ENCODE measurements at regions not wholly inside any gene's neighbourhood (a gene's known extent, or its start where the extent isn't known, plus 50 kb on each side); places are given as distances from the start of the nearest gene placed in this dataset.

GRCh38 chr13:106372199-106373155 is 163.0 kb downstream of the EFNB2 start:
- no peak for TF ChIP-seq CEBPB (IDR thresholded peaks at IDR 0.05)
- TF ChIP-seq EP300 (IDR thresholded peaks at IDR 0.05; ENCODE audit: borderline replicate concordance), result no peak
- TF ChIP-seq FOXM1 (IDR thresholded peaks at IDR 0.05; ENCODE audit: borderline replicate concordance, low read depth), result no peak
- TF ChIP-seq TEAD4 (IDR thresholded peaks at IDR 0.05), result no peak
- TF ChIP-seq YY1 (IDR thresholded peaks at IDR 0.05; ENCODE audit: low read depth), result no peak
- TF ChIP-seq RAD21 (IDR thresholded peaks at IDR 0.05; ENCODE audit: low read depth), result no peak
- TF ChIP-seq ZBTB7A (IDR thresholded peaks at IDR 0.05; ENCODE audit: low read depth), result no peak
- no peak for TF ChIP-seq TCF12 (IDR thresholded peaks at IDR 0.05; ENCODE audit: low read depth)
- no peak for TF ChIP-seq MAX (IDR thresholded peaks at IDR 0.05)
- TF ChIP-seq REST (IDR thresholded peaks at IDR 0.05; ENCODE audit: low read depth), result no peak
- TF ChIP-seq EGR1 (IDR thresholded peaks at IDR 0.05), result no peak
- TF ChIP-seq USF1 (IDR thresholded peaks at IDR 0.05), result no peak
- no peak for TF ChIP-seq CREB1 (IDR thresholded peaks at IDR 0.05; ENCODE audit: low read depth)
- TF ChIP-seq TAF1 (IDR thresholded peaks at IDR 0.05; ENCODE audit: low read depth), result no peak

GRCh38 chr13:106371024-106371423 is 164.4 kb downstream of the EFNB2 start:
- TF ChIP-seq USF1 (IDR thresholded peaks at IDR 0.05), result no peak
- TF ChIP-seq CEBPB (IDR thresholded peaks at IDR 0.05), result no peak
- no peak for TF ChIP-seq YY1 (IDR thresholded peaks at IDR 0.05; ENCODE audit: low read depth)

GRCh38 chr13:106369858-106370257 is 165.6 kb downstream of the EFNB2 start:
- TF ChIP-seq YY1 (IDR thresholded peaks at IDR 0.05; ENCODE audit: low read depth) (no peak), USF1 (IDR thresholded peaks at IDR 0.05) (no peak), TCF12 (IDR thresholded peaks at IDR 0.05; ENCODE audit: low read depth) (no peak), TAF1 (IDR thresholded peaks at IDR 0.05; ENCODE audit: low read depth) (no peak), EP300 (IDR thresholded peaks at IDR 0.05; ENCODE audit: borderline replicate concordance) (no peak), EGR1 (IDR thresholded peaks at IDR 0.05) (no peak), MAX (IDR thresholded peaks at IDR 0.05) (no peak), RAD21 (IDR thresholded peaks at IDR 0.05; ENCODE audit: low read depth) (no peak), CREB1 (IDR thresholded peaks at IDR 0.05; ENCODE audit: low read depth) (no peak), CEBPB (IDR thresholded peaks at IDR 0.05) (no peak), TEAD4 (IDR thresholded peaks at IDR 0.05) (no peak), ZBTB7A (IDR thresholded peaks at IDR 0.05; ENCODE audit: low read depth) (no peak), NFIC (IDR thresholded peaks at IDR 0.05) (no peak), REST (IDR thresholded peaks at IDR 0.05; ENCODE audit: low read depth) (no peak), FOXM1 (IDR thresholded peaks at IDR 0.05; ENCODE audit: borderline replicate concordance, low read depth) (no peak)

- TF ChIP-seq TEAD4 (IDR thresholded peaks at IDR 0.05), result no peak
- TF ChIP-seq CREB1 (IDR thresholded peaks at IDR 0.05; ENCODE audit: low read depth), result no peak
- TF ChIP-seq EGR1 (IDR thresholded peaks at IDR 0.05), result no peak
- TF ChIP-seq CEBPB (IDR thresholded peaks at IDR 0.05), result no peak
- no peak for TF ChIP-seq EP300 (IDR thresholded peaks at IDR 0.05; ENCODE audit: borderline replicate concordance)
These were observed 166.4 kb downstream of the EFNB2 start for GRCh38 chr13:106369091-106369490.

- TF ChIP-seq TAF1 (IDR thresholded peaks at IDR 0.05; ENCODE audit: low read depth), result no peak
- no peak for TF ChIP-seq REST (IDR thresholded peaks at IDR 0.05; ENCODE audit: low read depth)
- TF ChIP-seq CEBPB (IDR thresholded peaks at IDR 0.05), result no peak
- TF ChIP-seq RAD21 (IDR thresholded peaks at IDR 0.05; ENCODE audit: low read depth), result no peak
- TF ChIP-seq FOXM1 (IDR thresholded peaks at IDR 0.05; ENCODE audit: borderline replicate concordance, low read depth), result no peak
- TF ChIP-seq CREB1 (IDR thresholded peaks at IDR 0.05; ENCODE audit: low read depth), result no peak
- TF ChIP-seq YY1 (IDR thresholded peaks at IDR 0.05; ENCODE audit: low read depth), result no peak
These were observed 168.0 kb downstream of the EFNB2 start for GRCh38 chr13:106367361-106367971.
